ENCODE measurements at regions not wholly inside any gene's neighbourhood (a gene's known extent, or its start where the extent isn't known, plus 50 kb on each side); places are given as distances from the start of the nearest gene placed in this dataset.

DNA sequence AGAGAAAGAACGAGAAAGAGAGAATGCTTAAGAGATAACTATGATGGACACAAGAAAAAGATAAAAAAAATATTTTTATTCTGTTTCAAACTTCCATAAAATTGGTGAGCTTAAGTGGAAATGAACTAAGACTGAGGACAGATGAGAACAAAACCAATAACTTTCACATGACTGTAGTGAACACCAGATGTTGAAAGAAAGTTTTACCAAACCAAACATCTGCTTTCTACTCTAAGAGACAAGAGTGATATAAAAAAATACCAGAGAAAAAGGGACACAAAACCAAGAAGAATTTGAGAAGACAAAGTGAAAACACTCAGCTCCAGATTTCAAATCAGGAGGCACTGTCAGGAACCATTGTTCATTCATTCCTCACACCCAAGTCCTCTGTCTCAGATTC is 147.9 kb downstream of the IMPG2 start:
- DNase-seq, result no peak

DNA sequence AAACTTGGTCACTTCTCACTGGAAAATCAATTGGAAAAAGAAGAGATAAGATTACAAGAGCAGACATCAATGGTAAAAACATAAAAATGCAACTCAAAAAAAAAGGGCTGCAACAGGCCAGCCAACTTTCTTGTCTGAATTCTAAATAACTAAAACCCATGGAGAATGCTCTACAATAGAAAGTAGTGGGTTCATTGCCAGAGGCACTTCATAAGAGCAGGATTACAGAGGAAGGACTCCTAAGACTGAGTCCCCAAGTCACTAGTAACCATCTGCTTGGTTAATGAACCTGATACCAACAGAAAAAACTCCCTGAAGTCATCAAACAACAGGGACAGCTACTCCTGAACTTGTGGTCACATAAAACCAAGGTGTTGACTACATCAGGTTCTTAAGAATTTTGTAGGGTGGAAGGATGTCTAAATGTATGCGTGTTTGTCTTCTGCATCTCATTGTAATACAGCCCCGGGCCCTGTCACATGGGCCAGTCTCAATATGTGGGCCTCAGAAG is 148.6 kb downstream of the IMPG2 start:
- DNase-seq, result no peak

DNA sequence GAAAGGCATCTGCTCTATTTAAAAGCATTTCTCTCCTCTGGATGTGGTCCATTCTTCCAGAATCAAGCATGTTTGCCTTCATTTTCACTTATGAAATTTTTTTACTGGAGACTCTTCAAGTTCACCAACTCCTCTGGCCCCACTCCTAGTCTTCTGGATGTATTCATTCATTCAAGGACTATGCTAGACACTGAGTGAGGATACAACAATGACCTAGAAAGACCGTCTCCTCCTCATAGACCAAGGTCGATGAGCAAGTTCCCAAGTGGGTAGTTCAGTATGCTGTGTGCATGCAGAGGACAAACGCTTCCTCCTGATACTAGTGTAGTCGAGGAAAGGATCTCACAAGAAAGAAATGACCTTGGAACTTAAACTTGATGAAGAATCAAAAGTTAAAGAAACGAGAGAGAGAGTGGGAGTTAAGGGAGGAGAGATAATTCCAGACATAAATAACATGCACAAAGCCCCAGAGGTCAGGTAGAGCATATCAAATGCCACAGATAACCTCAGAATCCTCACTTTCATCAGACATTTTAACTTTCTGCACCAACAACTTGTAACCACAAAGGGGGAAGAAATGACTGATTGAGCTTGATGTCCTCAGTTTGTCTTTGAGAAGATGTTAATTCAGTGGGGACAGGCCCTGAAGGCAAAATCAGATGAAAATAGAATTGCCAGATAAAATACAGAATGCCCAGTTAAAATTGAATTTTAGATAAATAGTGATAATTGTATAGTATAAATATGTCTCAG is 149.4 kb downstream of the IMPG2 start:
- DNase-seq, result no peak

DNA sequence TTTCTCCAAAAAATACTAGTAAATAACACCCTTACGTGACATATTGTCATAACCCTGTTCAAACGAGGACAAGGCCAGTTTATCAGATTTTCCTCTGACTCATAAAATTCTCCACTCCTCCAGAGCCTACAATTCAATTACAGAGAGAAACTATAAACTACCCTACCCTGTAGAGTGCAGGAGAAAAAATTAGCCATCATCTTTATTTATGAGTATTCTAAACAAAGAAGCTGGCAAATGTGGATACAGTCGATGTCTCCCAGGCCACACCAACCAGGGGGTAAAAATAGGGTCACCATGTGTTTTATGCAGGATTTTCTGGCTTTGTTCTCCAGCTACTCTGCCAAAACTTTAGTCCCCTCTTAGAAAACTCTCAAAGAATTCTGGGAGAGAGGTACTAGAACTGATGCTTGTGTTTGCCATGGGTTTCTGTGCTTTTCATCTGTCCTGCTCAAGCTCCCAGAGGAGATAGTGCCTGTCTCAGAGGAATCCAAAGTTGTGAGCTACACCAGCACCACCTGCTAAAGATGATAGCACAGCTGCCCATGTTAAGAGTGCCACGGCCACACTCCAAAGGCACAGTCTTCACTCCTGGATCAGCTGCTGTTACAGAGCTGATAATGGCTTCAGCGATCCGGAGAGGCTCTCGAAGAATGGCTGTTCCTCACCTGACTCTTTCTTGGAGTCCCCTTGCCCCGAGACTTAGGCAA is 150.2 kb downstream of the IMPG2 start:
- DNase-seq, result no peak

DNA sequence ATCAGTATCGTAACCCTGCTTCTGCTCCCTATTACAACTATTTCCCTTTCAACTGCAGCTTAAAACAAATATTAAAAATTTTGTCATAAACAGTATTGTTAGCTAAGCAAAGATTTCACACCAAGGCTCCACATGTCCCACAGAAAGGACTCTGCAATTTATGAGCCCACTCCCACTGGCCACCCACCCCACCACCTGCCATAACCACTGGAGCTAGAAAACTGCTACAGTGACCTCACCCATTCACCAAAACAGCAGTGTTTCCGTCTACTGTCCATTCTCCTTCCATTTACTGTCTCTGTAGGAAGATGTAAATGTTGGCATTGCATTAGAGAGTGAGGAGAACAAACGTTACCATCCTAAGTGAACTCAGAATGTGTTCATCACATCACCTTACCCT is 150.9 kb downstream of the IMPG2 start:
- no peak for DNase-seq

DNA sequence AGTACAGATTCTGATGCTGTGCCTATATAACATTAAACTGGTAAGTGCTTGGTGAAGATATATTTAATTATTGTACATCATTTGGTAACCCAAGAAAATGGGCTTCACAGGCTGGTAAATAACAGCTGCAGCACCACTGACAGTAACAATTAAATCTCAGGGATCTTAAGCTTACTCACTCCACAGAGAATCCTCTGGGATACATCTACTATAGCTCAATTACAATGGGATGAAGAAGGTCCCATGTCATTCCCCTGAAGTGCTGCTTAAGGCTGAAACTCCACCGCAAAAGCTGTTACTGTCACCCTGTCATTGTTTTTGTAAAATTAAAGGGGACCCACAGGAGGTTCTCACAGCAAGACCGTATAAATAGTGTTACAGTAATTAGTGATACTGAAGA is 153.0 kb downstream of the IMPG2 start:
- DNase-seq, result no peak

DNA sequence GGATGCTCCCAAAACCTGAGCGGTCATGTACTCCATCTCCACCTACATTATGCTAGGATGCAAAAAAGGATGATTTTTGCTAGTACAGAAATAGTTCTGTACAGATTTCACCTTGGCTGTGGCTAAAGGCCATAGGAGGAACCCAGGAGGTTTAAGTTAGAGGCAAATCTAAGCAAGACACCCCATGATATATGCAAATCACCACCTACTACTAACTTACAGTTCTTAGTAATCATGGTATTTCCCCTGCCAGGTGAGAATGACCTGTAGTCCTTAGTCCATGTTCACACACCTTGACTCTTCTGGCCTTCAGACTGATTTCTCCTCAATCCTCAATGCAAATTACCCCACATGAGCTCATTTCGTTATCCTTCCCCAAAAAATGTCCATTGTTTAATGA is 154.2 kb downstream of the IMPG2 start:
- no peak for DNase-seq

DNA sequence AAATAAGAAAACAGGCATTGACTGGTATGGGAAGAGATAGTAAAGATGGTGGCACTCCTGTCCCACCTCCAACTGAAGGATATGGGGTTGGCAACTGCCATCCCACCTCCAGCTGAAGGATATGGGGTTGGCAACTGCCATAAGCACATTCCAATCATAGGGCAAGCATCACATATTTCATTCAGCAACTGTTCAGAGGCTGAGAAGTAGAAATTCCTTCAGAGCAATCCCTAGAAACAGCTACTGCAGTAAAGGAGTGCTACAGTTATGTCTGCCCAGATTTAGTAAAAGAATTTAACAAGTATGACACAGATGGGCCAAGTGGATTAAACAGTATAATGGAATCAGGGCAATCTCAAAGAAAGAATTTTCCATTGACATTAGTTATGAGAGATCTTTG is 156.8 kb downstream of the IMPG2 start:
- no peak for DNase-seq

DNA sequence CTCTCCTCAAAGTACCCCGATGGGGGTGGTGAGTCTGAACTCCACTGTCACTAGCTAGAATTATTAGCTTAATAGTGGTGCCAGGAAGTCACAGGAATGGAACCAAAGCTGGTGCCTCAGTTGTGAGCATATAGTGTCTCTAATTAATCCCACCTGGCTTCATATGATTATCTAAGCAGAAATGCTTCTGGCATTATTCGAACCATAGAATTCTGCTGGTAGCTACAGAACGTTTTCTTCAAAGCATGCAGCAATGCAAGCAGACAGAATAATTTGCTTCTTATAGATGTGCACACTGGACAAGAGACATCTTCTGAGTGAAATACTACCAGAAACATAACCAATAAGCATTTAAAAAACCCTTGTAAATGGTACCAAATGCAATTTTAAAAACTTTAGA is 160.9 kb downstream of the IMPG2 start:
- DNase-seq, result no peak

DNA sequence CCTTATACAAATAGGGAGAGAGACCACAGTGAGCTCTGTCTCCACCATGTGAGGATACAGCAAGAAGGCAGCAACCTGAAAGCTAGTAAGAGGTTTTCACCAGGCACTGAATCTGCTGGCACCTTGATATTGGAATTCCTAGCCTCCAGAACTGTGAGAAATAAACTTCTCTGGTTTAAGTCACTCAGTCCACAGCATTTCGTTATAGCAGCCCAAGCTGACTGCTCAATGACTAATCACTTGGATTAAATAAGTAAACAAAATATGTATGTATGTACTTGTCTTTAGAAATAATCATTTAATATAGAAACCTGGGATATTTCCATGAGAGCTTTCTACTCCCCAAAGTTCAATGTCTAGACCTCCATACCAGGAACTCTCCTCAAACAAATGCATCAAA is 162.0 kb downstream of the IMPG2 start:
- no peak for DNase-seq

DNA sequence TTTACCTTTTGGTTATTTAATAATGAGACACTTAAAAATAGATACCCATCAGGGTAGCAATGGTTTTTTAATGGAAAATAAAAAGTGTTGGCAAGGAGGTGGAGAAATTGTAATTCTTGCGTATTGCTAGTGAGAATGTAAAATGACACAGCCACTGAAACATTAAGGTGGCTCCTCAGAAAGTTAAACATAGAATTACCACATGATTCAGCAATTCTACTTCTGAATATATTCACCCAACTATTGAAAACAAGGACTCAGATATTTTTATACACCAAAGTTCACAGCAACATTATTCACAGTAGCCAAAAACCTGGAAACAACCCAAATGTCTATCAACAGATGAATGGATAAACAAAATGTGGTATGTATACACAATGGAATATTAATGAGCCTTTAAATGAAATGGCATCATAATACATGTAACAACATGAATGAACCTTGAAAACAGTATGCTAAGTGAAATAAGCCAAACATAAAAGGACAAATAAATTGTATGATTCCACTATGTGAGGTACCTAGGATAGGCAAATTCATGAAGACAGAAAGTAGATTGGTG is 163.5 kb downstream of the IMPG2 start:
- DNase-seq, result no peak

DNA sequence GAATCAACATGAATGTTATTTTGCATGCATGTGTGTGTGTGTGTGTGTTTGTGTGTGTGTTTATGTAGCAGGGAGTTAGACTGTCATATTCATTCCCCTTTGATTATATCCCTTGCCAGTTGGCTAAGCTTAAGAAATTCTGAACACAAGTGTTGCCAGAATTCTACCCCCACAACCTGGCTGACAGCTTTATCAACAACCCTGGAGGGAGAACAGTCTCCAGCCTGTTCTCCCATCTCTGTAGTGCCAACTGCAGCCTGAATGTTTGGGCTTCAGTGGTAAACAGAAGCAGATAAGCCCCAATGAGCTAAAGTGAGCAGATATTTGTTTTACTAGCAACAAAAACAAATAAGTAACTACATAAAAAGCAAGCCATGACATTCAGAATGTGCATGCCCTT is 162.6 kb upstream of the ABI3BP start:
- no peak for DNase-seq

DNA sequence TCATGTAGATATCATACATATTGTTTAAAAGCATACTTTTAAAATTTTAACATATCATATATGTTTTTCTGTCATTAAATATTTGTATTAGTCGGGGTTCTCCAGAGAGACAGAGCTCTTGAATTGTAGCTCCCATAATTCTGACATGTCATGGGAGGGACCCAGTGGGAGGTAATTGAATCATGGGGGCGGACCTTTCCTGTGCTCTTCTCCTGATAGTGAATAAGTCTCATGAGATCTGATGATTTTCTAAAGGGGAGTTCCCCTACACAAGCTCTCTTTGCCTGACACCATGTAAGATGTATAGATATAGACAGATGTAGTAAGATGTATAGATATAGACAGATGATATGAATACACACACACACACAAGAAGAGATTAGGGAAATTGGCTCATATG is 161.2 kb upstream of the ABI3BP start:
- DNase-seq, result no peak

DNA sequence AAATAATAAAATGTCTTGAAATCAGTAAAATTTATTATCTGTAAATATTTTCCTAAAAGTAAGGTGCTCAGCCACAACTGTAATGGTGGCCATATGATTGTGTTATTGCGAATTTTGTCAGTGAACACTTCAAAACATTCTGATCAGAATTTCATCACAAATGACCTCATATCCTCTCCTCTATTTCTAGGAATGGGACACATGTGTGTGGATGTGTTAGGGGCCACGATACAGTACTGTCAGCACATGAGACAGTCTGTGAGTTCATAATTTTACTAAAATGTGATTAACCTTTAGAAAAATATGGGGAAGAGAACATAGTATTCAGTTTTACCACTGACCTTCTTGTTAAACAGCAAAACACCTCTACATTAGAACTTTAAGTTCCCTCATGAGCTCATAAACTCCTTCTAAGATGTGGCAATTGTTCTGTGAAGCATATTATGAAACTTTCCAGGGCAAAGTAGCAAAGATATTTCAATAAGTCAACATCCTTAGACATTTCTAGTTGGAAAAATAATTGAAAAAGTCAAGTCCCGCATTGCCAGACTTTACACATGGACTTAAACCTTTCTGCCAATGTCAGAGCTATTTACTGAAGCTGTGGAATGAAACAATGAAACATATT is 158.2 kb upstream of the ABI3BP start:
- DNase-seq, result no peak

DNA sequence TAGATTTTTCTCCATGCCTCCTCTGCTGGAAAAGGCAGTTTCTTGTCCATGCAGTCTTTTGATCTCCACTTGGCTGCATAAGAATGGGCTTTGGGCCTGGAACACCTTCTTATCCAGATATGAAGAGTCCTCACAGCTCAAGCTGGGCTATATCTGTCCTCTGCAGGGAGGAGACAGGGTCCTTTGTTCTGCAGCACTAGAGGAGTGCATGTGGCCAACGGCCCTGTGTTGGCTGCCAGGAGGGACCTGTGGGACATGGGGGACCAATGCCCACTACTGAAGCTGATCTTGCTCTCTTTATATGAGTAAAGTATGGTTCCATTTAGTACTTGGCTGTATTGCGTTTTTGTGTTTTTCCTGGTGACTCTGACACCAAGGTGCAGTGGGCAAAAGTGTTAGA is 157.3 kb upstream of the ABI3BP start:
- no peak for DNase-seq

DNA sequence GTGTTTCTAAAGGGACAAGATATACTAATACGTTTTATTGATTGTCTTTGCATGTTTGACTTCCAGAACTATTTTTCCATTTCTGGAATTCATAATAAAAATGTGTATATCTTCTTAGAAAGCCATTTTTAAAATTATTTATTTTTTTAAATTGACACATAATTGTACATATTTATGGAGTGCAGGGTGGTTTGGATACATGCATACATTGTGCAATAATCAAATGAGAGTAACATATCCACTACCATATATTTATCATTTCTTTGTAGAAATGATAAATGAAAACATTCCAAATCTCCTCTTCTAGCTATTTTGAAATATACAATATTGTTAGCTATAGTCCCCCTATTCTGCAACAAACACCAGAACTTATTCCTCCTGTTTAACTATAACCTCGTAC is 156.5 kb upstream of the ABI3BP start:
- DNase-seq, result no peak

DNA sequence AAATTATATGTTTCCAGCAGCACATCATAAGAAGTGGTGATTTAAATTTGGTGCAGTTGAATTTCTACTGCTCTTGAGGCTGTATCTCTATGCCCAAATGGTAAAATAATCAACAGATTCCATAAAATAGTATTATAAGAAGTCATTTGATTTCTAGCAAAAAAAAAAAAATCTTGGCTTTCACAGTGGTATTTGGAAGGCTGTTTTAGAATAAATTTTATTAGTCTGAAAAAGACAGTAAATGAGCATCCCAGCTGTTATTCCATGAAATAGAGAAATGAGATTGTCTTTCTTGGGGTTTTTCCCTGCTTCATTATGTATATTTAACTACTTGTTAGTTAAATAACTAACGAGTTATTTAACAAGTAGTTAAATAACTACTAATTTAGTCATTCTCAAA is 156.0 kb upstream of the ABI3BP start:
- DNase-seq, result no peak

DNA sequence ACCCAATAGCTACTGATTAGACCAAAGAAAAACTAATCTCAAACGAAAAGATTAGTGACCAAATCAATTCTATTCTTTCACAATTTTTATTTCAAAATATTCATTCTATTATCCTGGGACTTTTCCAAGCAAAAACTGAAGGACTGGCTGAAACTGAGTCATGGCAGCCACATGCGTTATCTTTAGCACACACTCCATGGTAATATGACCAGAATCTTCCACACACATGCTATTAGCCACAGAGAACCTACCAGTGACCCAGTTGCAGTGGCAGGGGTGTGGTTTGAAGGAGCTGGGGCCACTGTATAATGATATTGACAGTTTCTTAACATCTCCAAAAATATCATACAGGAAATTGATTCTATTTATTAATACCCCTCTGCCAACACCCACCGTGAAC is 154.8 kb upstream of the ABI3BP start:
- no peak for DNase-seq

DNA sequence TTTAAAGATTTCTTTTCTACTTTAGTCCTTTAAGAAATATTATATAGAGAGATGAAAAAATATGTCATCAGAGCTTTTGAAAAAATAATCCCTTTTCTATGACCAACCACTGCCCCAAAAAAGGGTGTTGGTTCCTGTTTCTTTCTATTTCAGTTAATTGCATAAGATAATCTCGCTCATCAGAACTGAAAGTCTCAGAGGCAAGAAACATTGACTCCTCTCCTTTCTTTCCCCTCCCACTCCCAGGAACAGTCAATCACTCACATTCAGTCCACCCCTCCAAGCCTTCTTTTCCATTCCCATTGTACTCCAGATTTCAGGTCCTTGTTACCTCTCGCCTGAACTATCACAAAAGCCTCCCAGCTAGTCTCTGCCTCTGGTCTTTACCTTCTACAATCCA is 153.7 kb upstream of the ABI3BP start:
- no peak for DNase-seq

DNA sequence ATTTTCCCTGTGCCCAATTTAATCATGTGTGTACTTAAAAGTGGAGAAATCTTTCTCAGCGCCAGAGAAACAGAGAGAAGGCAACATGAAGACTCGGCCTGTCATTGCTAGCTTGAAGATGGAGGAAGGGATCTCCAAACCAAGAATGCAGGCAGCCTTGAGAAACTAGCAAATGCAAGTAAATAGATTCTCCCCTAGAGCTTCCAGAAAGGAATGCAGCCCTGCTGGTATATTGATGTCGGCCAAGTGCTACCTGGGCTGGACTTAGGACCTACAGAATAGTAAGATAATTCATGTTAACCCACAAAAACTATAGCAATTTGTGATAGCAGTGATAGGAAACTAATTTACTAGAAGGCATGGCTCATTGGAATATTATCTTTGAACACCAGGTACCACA is 150.9 kb upstream of the ABI3BP start:
- no peak for DNase-seq

DNA sequence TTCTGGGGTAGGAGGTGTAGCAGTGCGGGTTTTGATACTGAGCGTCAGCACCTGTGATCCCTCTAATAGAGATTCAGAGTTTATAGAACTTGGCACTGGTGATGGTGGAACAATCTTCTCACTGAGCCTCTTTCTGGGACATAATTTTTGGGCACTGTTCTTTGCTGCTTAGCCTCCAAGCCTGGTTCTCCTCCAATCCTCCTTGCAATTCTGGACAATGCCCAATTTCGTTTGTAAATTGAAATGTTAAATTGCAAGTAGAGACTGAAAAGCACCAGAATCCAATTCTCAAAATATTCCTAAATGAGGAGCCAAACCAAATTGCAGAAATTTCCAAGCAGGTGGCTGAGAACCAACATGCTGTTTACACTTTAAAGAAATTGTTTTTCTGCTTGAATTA is 149.8 kb upstream of the ABI3BP start:
- DNase-seq, result no peak

DNA sequence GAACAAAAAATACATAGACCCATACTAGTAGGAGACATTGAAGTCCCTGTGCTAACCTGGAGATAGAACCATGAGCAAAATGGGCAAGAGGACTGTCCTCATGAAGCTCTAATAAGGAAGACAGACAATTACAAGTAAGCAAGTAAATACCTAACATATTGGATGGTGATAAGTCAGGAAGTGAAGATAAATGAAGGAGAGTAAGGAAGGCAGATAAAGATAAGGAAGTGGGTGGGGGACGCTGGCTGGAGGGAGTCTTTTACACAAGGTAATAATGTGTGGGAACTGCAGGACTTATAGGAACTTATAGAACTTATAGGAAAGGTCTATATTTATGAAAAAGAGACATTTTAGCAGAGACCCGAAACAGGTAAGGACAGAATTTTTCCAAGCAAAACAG is 148.9 kb upstream of the ABI3BP start:
- DNase-seq, result no peak

DNA sequence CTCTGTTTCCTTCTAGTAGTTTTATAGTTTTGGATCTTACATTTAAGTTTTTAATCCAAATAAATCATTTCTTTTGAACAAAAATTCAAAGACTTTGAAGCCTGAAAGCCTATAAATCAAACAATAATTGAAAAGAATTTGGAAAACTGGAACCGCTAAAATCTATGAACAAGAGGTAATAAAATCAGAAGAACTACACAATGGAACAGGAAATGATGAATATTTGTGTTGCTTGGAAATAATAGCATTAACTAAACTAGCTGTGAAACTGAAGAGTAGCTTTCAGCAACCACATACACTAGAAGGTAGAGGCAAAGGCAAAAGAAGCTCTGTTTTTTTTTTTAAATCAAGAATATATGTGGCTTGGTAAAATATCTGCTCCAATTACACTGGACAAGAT is 147.9 kb upstream of the ABI3BP start:
- DNase-seq, result no peak

DNA sequence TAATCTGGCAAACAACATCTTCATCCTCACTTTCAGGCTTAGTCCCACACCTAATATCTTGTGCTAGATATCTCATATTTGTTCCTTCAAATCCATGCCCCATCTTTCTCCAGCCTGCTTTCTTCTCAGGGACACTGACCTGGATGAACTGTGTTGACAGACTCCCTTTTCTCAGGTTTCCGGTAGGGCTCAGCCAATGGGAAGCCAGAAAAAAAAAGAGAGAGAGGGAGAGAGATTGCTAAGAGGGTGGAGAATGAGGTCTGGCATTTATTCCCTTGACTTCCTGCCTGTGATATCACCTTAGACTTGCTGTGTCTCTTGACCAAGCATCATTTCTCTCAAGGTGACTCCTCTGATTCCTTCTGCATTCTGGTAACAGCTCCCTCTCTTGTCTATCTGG is 145.6 kb upstream of the ABI3BP start:
- DNase-seq, result no peak
